ENCODE measurements at regions not wholly inside any gene's neighbourhood (a gene's known extent, or its start where the extent isn't known, plus 50 kb on each side); places are given as distances from the start of the nearest gene placed in this dataset.

- TF ChIP-seq CTCF (IDR thresholded peaks at IDR 0.05; ENCODE audit: low read length) (no peak), EZH2 (IDR thresholded peaks at IDR 0.05; ENCODE audit: borderline replicate concordance, low read length) (no peak)
These were observed 356.5 kb downstream of the MID1IP1 start for GRCh38 chrX:39157796-39158195.
